ACC112 (cell line): ENCODE measurements at regions not wholly inside any gene's neighbourhood (a gene's known extent, or its start where the extent isn't known, plus 50 kb on each side); places are given as distances from the start of the nearest gene placed in this dataset.

Experiments used
- H2AFZ ChIP-seq: fragments of 200-600 bp; sonication (generic); one replicate; pipeline ENCODE4 v1.6.0; 2017; ENCODE audit warnings: antibody characterized with exemption, low read length; ENCODE audit not compliant: unreplicated experiment
- H3K27ac ChIP-seq: fragments of 200-600 bp; sonication (generic); 2 replicates; pipeline ENCODE4 v1.5.1; 2014; ENCODE audit warnings: low read depth, mild to moderate bottlenecking, antibody characterized with exemption, low read length, moderate library complexity
- H3K27me3 ChIP-seq: fragments of 200-600 bp; sonication (generic); 2 replicates; pipeline ENCODE4 v1.6.1; 2014; ENCODE audit warnings: mild to moderate bottlenecking, antibody characterized with exemption, low read length, moderate library complexity, mixed read lengths; ENCODE audit not compliant: insufficient read depth
- H3K36me3 ChIP-seq: fragments of 200-600 bp; sonication (generic); 2 replicates; pipeline ENCODE4 v1.6.1; 2016; ENCODE audit warnings: mild to moderate bottlenecking, antibody characterized with exemption, low read length, moderate library complexity, mixed read lengths; ENCODE audit not compliant: insufficient read depth
- H3K4me1 ChIP-seq: fragments of 200-600 bp; sonication (generic); one replicate; pipeline ENCODE4 v1.6.1; 2016; ENCODE audit warnings: low read length, mixed read lengths; ENCODE audit not compliant: insufficient read depth, unreplicated experiment, control insufficient read depth
- H3K4me3 ChIP-seq: fragments of 200-600 bp; sonication (generic); 2 replicates; pipeline ENCODE4 v1.5.1; 2014; ENCODE audit warnings: mild to moderate bottlenecking, low read depth, low read length
- H3K79me2 ChIP-seq: fragments of 200-600 bp; sonication (generic); one replicate; pipeline ENCODE4 v1.6.0; 2016; ENCODE audit warnings: low read length; ENCODE audit not compliant: control insufficient read depth, unreplicated experiment, insufficient read depth

DNA sequence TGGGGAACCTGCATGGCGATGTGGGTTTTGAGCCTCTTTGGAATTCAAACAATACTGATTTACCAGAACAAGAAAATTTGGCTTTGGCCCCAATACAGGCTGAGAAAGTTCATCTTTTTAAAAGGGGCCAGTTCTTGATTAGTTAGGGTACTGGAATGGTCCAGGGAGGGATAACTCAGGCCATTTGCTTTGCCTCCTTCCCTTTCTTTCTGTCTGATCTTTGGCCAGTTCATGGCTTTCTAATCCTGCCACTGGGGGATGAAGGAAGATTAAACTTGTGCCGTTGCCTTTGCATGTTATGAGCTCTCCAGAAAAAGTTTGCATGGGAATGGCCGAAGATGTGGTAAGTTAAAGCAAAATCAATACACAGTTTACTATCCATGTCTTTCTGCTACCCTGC, 78.4 kb downstream of the ADAMTS15 start:
- Histone ChIP-seq H2AFZ (no peak overlapping the region), H3K27me3 (no peaks in the 10 kb centered on the region), H3K79me2 (no peaks in the 10 kb centered on the region), H3K36me3 (no peaks in the 10 kb centered on the region), H3K27ac (no peak overlapping the region), H3K4me1 (peaks cover 44% of the 10 kb centered on the region), H3K4me3 (no peak overlapping the region)

DNA sequence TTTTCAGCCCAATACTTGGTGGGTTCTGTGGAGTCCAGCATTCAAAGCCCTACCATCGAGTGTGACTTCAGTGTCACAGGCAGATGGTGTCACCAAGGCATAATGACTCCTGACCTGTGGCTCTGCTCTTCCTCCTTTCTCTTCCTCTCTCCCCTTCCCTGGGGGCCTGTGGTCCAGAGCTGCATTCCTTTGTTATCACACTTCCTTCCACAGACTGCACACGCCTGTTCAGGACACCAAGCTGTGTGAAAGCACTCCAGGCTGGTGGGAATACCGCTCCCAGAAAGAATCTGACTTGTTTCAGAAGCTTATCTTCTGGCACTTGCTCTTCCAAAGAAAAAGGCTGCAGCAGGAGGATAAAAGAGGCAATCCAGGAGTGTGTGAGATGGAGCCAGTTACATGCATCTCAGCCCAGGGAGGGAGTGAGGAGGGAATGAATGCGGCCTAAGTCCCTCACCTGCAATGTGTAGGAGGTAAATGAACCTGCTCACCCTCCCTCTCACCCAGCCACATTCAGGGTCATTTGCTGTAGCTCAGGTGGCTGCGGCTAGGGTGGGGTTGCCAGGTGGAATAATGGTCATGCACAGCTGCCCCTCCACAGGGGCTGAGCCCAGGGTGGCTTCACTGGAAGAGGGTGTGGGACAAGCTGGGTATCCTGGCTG, 79.3 kb downstream of the ADAMTS15 start:
- Histone ChIP-seq H3K27me3 (no peaks in the 10 kb centered on the region), H3K79me2 (no peaks in the 10 kb centered on the region), H3K4me3 (no peak overlapping the region), H2AFZ (no peak overlapping the region), H3K27ac (peak overlapping the region; percentile 3; the same call in 1 of the 2 replicates), H3K4me1 (peaks cover 37% of the 10 kb centered on the region), H3K36me3 (no peaks in the 10 kb centered on the region)

DNA sequence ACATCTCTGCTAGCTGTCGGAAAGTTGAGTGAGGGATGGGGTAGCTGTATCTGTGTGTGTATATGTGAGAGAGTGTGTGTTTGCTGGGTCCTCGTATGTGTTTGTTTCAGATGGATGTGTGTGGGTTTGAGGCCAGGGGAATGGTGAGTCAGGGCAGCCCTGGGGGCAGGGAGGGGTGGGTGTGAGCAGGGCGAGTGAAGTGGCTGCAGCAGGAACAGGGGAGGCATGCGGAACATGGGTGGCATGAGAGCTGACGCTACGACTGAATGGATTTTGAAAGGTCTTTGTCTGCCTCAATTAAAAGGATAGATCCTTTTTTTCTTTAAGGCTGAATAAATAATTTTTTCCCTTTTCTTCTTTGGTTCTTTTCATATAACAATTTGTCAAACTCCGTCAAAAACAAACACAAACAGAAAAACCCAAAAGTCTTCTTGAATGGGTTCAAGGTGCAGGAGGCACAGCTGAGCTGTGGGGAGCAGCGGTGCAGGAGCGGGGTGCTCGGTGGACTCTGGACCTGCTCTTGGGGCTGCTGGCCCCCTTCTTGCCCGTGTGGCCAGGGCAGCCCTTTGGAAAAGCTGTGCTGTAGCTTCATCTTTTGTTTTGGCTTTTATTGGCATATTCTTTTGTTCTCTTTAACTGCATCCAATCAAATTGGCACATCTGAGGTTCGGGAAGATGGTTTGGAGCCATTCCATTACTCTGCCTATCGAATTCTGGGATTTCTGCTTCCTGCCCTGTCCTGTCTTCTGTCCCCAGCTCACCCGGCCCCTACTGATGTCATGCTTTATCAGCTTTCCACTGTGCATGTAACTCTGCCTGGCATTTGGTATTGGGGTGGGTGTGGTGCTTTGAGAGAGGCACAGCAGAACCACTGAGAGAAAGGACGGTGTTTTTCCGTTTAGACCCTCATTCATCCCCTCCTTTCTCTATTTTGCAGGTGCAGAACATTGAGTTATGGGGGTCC, 80.1 kb downstream of the ADAMTS15 start:
- peak overlapping the region; percentile 3; the same call in 1 of the 2 replicates for H3K27ac ChIP-seq
- H3K27me3 ChIP-seq, result no peaks in the 10 kb centered on the region
- H3K4me1 ChIP-seq, result peaks cover 29% of the 10 kb centered on the region
- H3K36me3 ChIP-seq, result no peaks in the 10 kb centered on the region
- H3K79me2 ChIP-seq, result no peaks in the 10 kb centered on the region
- no peak overlapping the region for H3K4me3 ChIP-seq
- H2AFZ ChIP-seq, result no peak overlapping the region

GRCh38 chr11:130529366-130529765, 80.9 kb downstream of the ADAMTS15 start:
- Histone ChIP-seq H3K36me3 (no peaks in the 10 kb centered on the region), H3K27me3 (no peaks in the 10 kb centered on the region), H3K79me2 (no peaks in the 10 kb centered on the region), H3K4me3 (no peak overlapping the region), H3K27ac (no peak overlapping the region), H2AFZ (no peak overlapping the region), H3K4me1 (peaks cover 22% of the 10 kb centered on the region)

- Histone ChIP-seq H3K36me3 (no peaks in the 10 kb centered on the region), H3K27ac (no peak overlapping the region), H3K4me3 (no peak overlapping the region), H3K4me1 (peaks cover 22% of the 10 kb centered on the region), H3K79me2 (no peaks in the 10 kb centered on the region), H3K27me3 (no peaks in the 10 kb centered on the region), H2AFZ (no peak overlapping the region)
Observed at GRCh38 chr11:130531061-130531460, 82.6 kb downstream of the ADAMTS15 start.

- Histone ChIP-seq H3K79me2 (no peaks in the 10 kb centered on the region), H3K27ac (no peak overlapping the region), H3K4me1 (peaks cover 9% of the 10 kb centered on the region), H2AFZ (no peak overlapping the region), H3K4me3 (no peak overlapping the region), H3K36me3 (no peaks in the 10 kb centered on the region), H3K27me3 (no peaks in the 10 kb centered on the region)
Observed at GRCh38 chr11:130533113-130533798, 84.8 kb downstream of the ADAMTS15 start.

DNA sequence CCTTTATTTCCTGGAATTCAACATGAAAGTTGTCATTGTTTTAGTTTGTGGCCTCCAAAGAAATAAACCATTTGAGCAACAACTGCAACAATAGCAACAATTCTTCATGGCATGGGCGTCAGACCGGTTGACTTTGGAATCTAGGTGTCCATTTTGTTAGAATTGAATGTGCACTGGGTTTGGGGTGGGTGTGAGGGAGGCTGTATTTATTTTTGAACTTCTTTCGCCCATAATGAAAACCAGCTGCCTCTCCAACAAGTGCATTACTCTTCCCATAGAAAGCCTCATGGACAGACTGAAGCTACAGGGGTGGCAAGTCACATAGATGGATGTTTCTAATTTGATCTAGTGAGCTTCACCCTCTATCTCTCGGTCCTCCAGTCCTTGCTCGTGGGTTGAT, 85.4 kb downstream of the ADAMTS15 start:
- Histone ChIP-seq H3K4me3 (no peak overlapping the region), H2AFZ (no peak overlapping the region), H3K27ac (no peak overlapping the region), H3K27me3 (no peaks in the 10 kb centered on the region), H3K36me3 (no peaks in the 10 kb centered on the region), H3K4me1 (peaks cover 3% of the 10 kb centered on the region), H3K79me2 (no peaks in the 10 kb centered on the region)

GRCh38 chr11:130534551-130534950, 86.1 kb downstream of the ADAMTS15 start:
- Histone ChIP-seq H3K4me3 (no peak overlapping the region), H3K4me1 (no peaks in the 10 kb centered on the region), H3K36me3 (no peaks in the 10 kb centered on the region), H3K27me3 (no peaks in the 10 kb centered on the region), H3K27ac (no peak overlapping the region), H3K79me2 (no peaks in the 10 kb centered on the region), H2AFZ (no peak overlapping the region)

DNA sequence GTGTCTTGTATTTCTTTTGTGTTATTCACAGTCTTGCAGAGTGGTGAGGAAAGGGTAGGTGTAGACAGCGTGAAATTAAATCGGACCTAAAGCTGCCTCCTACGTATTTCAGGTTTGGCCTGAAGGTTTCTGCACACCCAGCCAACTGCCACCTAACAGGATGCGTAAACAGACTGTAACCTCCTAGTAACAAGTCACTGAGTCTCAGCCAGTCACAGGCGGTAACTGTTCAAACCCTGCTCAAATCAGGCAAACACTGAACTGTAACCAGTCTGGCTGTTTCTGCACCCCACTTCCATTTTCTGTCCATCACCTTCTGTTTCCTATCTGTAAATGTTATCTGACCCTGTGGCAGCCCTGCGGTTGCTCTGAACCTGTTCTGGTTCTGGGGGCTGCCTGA, 87.1 kb downstream of the ADAMTS15 start:
- Histone ChIP-seq H3K27ac (no peak overlapping the region), H2AFZ (no peak overlapping the region), H3K4me1 (no peaks in the 10 kb centered on the region), H3K79me2 (no peaks in the 10 kb centered on the region), H3K36me3 (no peaks in the 10 kb centered on the region), H3K4me3 (no peak overlapping the region), H3K27me3 (no peaks in the 10 kb centered on the region)

DNA sequence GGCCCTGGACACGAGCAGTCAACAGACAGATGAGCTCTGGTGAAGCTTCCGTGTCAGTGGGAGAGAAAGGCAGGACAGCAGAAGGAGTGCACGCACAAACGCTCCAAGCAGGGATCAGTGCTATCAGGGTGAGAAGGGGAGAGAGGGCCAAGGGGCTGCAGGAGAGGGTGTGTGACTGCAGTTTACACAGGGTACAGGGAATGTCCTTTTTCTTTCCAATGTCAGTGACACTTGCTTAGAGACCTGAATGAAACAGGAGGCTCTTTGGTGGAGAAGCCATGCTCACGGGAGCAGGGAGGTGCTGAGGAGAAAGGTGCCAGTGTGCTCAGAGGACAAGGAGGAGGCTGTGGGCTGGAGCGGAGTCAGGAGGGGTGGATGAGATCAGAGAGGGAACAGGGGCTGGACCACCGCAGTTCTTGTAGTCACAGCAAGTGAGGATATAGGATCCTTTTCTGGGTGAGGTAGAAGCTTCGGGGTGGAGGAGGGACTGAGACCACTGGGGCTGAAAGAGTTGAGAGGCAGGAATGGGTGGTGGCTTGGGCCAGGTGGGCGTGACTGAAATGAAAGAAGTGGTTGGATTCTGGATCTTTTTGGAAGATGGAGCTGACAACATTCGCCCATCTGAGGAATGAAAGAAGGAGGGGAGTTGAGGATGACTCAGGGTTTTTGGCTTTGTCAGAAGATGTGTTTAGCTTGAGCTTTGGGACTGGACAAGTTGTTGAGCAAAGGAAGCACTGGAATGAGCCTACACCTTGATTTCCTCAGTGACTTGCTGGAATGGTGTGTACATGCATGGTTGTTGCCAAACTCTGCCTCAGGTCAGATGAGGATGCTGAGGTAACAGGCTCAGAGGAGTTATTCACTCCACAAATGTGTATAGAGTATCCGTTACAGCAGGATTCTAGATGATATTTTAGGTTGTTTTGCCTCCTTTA, 87.9 kb downstream of the ADAMTS15 start:
- H3K4me3 ChIP-seq, result no peak overlapping the region
- no peak overlapping the region for H2AFZ ChIP-seq
- H3K4me1 ChIP-seq, result no peaks in the 10 kb centered on the region
- no peak overlapping the region for H3K27ac ChIP-seq
- no peaks in the 10 kb centered on the region for H3K36me3 ChIP-seq
- H3K27me3 ChIP-seq, result no peaks in the 10 kb centered on the region
- no peaks in the 10 kb centered on the region for H3K79me2 ChIP-seq
